ENCODE measurements at regions not wholly inside any gene's neighbourhood (a gene's known extent, or its start where the extent isn't known, plus 50 kb on each side); places are given as distances from the start of the nearest gene placed in this dataset.
A peak's percentile ranks its signal among the peaks of the same experiment; 100 is the strongest.

DNA sequence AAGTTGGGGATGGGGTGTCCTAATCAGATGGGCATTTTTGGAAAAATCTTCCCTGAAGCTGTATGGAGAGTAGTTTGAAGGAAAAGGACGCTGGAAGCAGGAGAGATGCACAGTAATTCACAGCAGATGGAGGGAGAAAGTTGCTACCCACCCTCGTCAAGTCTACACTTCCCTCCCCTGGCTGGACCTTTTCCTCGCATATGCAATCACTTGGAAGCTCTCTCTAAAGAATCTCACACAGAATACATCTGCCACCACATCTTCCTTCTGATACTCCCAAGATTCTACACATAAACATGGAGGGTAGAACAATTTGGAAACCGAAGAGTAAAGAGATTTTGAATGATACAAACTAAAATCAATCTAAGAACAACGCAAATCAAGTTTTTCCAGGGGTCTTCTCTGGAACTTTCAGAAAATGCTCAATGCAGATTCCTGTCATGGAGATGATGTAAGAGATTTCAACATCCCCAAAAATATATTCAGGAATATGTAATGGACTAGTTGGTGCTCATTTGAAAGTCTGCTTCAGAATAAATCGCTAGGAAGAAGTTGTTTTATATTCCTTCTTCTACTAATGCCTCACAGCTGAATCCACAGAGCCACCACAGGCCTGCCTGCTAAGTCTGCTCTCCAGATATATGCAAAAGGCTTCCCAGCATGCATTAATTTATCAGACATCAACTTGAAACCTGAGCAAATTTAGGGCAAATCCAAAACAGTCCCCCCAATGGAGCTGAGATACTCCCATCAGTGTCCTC lies 291.5 kb downstream of the LRATD1 start:
- no peak for DNase-seq

DNA sequence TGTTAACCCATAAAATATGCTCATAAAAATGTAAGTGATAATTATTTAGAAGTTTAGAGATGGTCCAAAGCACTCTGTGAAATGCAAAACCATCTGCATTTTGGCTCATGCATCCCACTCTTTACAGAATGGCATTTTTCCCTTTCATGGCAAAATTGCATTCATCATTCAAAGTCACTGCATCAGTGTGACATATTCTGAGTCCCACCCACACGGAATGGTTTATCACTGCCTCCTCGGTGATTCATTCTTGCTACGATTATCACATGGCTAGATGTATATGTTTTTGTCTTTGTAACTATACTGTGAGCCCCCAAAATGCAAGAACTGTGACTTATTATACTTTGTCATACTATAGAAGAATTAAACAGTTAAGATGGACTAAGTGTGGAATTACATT lies 293.0 kb downstream of the LRATD1 start:
- DNase-seq = no peak

DNA sequence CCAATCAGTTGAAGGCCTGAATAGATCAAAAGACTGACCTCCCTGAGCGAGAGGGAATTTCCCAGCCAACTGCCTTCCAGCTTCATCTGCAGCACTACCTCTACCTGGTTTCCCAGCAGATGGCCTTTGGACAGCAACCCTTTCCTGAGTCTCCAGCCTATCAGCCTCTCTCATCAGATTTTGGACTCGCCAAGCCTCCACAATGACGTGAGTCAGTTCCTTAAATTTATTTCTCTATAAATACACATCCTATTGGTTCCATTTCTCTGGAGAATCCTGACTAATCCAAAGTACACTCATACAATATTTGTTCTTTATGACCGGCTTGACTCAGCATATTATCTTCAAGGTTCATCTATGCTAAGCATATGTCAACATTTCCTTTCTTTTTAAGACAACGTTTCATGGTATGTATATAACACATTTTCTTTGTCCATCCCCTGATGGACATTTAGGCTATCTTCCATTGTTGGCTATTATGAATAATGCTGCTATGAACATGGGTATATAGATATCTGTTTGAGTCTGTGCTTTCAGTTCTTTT lies 294.6 kb downstream of the LRATD1 start:
- no peak for DNase-seq

DNA sequence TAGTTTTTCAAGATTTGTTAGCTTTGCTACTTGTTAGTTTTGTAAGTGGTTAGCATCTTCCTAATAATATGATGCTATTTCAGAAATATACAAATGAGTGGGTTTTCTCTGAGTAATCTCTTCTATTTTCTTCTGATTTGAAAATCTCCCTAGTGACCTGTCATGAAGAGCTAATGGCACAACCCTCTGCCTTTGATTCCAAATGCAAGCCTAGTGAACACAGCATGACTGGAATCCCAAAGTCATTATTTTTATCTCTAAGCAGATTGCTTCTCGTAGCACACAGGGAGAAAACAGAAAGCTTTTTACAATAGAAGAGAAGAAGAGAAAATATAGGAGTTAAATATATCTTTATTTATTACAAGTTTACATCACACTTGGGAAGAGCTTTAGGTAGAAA lies 295.5 kb downstream of the LRATD1 start:
- DNase-seq = no peak

DNA sequence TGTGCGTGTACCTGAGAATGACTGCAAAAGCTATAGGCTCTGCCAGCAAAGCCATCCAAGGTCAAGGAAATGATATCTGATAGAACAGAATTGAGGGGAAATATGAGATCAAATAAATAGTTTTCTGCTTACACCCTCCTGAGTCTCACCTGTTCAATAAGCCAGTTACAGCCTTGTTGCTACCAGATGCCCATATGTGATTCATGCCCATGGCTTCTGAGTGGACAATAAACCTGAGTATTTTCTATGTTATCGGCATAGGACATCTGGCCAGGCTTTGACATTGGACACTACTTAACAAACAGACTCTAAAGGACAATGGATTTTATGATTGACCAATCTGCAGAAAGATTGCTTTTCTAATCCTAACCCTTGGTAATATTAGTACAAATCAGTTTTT lies 297.9 kb downstream of the LRATD1 start:
- no peak for DNase-seq

DNA sequence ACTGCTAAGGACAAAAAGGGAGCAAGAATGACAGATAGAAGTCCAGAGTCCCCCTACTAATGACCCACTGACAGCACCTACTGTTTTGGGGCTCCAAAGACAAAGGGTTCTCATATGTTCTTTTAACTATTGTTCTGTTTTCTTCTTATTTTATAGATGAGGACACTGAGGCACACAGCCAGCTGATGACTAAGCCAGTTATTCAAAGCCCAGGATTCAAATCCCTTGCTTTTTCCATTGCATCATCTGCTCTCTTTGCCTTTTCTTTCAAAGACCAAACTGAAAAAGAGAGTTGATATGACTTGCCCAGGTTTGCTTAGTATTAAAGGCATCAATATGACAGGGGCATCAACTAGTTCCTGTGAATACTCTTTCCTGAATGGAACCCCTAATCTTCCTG lies 299.8 kb downstream of the LRATD1 start:
- no peak for DNase-seq

DNA sequence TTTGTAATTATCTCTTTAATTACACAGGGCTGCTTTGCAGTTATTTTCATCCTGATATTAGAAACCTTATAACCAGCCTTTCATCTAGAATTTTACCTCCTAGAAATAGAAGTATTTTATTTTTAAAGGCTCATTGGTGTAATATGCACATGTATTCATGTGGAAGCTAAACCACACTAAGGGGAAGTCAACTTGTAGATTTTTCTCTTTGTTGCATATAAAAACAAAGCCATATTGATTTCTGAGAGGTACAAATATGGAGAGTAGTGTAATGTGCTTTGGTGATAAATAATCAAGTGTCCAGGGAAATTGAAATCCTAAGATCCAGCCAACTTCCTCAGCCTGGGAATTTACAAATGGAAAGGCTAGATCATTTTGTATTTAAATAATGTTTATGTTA lies 301.2 kb downstream of the LRATD1 start:
- DNase-seq = no peak

DNA sequence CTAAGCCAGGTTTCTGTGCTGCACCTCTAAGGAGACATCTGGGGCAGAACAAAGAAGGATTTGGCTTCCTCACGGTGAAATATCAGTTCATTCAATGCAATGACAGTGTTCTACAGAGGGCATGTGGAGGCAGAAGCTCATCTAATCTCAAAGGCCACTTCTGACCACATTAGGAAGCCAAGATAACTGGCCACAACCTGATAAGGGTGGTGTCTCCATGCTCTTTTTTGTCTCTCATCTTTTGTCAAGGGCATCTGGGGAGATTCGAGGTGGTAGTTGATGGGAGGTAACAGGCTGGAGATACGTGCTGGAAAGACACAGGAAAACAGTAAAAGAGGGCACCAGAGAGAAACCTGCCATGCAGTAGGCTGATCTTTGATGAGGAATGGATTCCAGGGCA lies 303.9 kb downstream of the LRATD1 start:
- DNase-seq = no peak

DNA sequence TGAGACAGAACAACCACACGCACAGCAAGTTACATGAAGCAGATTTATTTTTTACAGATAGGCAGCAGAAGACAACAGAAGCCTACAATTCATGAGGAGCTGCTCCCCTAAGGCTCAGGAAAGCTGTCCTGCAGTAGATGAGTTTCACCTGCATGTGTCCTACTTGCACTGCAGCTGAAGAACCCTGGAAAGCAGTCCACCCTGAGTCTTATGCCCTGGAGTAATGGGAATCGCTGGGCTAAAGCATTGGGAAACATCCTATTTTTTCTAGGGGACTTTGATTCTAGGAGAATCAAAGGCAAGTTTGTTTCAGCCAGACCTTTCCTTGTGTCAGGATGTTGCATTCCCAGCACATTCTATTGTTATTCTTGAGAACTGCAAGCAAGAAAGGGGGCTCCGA lies 304.8 kb downstream of the LRATD1 start:
- no peak for DNase-seq

DNA sequence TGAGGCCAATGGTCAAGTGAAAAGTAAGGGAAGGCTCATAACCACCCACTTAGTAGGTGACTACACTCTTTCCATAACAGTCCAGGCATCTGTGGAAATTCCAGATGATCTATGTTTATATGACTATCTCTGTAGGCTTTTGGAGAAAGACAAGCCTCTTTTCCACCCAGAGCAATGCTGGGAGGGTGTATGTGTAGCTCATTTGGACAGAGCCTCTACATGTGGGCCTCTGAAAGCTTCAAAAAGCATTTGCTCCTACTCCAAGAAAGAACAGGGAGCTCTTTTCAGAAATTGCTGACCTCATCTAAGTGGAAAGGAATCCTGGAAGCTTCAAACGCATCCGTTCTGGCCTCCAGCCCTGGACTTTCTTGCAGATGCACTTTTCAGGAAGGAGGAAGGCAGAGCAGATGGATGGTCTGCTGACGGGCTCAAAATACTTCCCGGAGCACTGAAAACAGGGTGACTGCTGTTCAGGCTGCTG lies 308.7 kb downstream of the LRATD1 start:
- no peak for DNase-seq

DNA sequence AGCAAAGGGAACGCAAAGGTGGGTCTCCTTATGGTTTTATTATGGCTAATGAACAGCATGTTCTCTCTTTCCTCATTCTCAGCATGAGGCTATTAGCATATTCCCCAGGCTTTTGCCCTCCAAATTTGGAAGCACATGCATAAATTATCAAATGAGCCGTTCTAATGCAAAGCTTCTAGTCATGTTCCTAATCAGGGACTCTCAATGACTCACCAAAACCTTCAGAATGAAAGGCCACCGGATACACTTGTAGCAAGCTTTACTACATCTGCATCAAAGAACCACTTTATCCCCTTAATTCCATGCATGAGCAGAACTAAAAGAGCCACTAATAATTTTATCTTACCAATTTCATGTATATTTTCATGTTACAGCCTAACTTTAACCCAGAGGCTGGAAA lies 310.5 kb downstream of the LRATD1 start:
- no peak for DNase-seq

DNA sequence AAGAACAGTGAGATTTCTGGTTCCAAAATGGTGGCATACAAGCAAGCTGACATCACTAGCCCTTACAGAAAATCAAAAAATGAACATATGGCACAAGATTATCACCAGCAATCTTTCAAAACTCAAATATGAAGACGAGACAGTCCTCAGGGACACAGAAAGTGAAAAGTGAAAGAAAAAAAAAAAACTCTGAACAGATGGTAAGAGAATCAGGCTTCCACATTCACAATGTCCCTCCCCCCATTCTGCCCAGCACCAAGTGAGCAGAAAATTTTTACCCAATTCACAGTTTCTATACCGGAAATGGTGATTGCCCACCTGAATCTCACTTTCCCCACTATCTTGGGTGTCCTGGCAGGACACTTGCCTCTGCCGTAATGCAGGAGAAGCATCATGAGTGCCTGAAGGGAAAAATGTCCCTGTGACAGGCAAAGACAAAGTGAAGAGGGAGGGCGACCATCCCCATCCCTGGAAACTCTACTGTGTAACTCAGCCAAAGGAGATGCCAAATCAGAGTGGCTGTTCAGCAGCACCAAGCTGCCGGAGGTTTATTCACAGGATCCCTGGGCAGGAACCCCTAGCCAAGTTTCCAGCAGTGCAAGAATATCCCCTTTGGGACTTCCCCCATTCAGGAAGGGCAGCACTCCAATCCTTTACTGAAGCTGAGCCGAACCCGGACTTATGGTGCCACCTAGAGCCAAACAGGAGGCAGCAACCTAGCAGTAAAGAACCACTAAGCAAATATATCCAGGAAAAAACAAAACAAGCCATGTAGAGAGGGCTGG lies 312.2 kb downstream of the LRATD1 start:
- peak; percentile 6 for DNase-seq

DNA sequence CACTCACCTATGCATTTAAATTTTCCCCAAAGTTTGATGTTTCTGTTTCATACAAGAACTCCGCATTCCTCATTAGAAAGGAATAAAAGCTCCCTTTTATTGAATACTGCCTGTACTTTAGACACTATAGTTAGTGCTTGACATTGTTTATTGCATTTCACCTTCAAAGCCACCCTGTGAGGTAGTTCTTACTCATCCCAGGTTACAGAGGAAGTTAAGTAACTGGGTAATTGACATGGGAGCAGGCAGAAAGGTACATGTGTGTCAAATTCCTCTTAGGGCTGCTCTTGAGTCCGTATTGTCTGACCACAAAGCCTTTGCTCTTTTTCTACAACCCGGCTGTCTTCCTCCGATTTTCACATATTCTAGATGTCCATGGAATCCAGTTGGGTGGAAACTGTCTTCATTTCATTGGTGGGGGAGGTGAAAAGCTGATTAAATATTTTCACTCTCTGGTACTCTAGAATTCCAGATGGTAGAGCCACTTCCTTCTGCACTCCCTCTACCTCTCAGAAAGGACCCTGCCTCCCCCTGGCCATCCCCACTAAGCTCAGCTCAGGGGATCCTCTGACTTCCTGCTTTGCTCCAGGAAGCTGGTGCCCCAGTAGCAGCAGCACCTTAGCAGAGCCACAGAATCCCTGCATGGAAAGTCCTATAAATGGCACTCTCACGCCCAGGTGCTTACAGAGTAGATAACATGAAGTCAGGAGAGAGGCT lies 319.2 kb downstream of the LRATD1 start:
- DNase-seq = no peak

DNA sequence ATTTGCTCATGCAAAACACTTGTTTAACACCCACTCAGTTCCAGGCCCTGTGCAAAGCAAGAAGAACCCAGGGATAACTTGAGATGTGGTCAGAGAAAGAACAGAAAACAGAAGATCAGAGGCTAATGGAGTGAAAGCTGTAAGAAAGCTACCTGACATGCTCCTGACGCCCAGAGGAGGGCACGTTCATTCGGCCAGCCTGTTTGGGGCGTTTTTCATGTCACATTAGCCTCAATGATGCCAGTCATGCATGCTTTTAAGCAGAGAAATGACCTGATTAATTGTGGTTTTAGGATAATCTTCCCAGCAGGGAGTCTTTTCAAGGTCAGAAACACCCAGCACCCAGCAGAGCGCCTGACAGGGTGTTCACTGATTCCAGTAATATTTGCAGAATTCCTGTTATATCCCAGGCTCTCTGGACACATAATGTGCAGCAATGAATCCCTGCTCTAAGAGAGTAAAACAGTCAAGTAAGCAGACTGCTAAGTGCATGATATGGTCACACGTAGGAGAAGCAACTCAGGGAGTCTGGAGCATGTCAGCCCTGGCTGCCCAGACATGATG lies 320.0 kb downstream of the LRATD1 start:
- DNase-seq = no peak

DNA sequence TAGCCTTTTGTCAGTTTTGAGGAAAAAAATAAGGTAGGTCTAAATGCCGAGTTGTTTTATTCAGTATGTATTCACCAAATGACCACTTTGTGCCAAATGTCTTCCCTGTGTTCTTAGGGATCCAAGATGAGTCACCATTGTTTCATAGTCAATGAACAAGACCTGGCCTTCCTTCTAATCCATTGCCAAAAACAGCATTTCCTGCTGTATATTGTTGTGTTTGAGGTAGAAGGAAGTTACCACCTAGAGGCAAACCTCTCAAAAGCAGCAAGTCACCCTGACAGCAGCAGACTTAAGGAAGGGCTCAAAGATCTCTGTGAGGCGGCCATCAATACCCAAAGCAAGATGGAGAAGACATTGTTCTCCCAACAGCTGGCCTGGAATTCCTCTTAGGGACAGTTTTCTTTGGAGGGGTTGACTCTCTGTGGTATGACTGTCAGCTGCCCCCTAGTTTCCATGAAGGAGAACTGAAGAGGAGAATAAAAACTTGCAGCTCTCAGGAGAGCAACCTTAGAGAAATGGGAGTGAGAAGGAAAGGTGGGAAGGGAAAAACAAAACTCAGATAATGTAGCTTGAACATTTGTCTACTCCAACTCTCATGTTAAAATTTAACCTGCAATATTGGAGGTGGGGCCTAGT lies 328.3 kb downstream of the LRATD1 start:
- no peak for DNase-seq

DNA sequence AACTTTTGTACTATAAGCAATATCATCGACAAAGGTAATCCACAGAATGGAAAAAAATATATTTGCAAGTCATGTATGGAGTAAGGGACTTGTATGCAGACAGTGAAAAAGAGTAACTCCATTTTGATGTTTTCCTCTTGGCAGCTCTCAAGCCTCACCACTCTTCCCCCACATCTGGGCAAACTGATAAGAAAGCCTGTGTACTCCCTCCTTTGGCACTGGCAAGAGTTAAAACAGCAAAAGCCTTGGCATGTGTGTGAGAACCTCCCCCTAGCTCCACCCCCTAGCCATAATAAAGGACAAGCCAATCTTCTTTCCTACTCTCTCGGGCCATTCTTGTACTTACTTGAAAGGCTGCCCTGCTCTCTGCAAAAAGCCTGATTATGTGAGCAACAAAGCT lies 335.2 kb downstream of the LRATD1 start:
- no peak for DNase-seq

DNA sequence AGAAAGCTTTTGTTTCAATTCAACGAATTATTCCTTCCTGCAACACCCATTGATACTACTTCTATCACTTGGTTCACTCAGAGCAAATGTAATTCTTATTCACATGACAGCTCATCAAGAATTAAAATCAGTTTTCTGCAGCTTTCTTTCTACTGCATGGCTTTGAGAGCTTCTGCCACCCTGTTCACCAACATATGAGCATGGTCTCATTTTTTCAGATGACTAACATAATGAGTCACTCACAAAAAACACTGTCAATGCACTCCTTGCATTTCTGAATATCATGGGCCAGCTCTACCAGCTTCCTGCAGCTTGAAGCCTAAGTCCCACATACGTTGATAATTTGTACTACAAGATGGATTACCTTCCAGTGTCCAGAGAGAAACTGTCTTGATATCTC lies 342.9 kb downstream of the LRATD1 start:
- no peak for DNase-seq

DNA sequence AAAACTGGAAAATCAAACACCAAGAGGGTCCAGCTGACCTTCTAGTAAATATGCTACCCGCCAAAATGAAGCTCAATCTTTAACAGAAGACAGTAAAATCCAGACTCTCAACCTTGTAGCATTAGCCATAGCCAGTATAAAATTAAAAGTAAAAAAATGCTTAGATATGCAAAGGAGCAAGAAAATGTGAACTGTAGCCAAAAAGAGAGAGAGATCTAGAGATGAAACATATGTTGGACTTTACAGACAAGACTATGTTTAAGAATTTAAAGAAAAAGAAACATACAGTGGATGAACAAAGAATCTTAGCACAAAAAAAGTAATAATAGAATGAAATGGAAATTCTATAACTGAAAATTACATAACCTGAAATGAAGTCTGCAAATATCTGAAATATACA lies 344.5 kb downstream of the LRATD1 start:
- DNase-seq = no peak

DNA sequence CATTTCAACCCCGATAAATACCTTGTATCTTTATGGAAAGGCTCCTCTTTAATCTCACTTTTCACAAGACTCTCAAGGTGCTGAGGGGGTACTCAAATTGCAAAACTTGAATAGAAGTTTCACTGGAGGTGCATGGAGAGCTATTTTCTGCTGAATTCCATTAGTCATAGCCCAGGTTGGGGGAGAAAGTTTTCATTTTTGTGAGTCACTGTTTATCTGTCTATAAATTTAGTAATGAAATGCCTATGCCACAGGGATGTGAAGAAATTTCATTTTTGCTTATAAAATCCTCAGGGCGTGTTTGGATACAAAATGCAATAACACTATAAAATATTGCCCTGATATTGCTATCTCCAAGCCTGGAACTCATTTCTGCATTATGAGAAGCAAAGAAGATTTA lies 346.3 kb downstream of the LRATD1 start:
- no peak for DNase-seq

DNA sequence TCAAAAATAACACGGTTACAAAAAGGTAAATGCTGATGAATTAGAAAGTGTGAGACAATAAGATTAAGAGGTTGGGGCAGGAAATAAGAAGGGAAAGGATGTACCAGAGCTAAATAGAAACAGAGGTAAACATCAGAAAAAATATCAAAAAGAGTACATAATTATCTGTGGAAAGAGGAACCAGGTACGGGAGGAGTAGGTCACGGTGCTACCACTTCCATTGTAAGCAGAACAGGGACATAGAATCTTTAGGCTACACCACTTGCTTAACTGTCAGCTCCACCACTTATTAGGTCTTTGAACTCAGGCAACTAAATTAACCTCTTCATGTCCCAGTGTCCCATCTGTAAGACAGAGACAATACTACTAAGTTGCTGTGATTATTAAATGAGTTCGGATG lies 350.3 kb downstream of the LRATD1 start:
- no peak for DNase-seq

DNA sequence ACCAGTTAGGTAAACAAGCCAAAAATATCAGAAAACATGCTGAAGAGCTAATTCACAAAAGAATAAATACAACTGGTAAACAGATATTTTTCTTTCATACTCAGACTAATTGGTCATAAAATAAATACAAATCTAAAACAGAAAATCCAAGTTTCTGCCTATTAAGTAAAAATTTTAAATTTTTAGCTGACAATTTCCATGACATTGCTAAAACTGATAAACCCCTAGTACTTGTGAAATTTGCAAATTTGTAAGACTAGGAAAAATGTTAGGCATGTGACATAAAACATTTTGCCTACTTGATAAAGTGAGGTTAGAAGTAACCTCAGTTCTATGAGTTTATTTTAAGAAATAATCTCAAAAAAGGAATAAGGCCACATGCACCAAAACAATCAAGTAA lies 356.1 kb downstream of the LRATD1 start:
- no peak for DNase-seq

DNA sequence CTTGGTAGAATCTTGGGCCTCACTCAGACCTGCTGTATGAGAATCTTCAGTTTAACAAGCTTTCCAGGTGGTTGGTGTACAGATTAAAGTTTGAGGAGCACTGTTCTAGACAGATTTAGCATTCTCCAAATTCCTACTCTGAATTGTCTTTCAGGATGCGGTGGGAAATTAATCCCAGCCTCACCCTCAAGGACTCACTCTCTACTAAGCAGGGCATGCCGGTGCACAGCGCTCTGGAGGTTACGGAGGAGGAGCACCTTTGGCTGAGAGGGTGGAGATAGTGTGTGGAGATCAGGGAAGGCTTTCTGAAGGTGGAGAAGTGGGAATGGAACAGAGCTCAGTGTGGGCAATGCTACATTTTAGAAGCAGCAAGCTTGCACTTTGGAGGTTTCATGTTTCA lies 359.2 kb downstream of the LRATD1 start:
- no peak for DNase-seq

DNA sequence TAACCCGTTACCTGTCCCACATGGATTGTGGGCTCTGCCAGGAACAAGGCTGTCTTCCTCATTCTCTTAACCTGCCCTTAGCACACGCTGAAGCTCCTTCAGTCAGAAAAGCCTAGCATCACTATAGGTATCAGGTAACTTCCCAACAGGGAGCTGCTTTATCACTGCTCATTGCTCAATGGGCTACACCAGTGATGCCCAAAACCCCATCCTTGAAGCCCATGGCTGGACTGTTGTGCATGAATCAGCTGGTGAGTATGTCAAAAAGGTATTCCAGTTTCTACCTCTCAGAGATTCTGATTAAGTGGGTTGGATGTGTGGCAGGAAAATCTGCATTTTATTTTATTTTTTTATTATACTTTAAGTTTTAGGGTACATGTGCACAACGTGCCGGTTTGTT lies 362.2 kb downstream of the LRATD1 start:
- DNase-seq = no peak

Data from NCI-H345 (cell line).